Naive thymus-derived CD4-positive, alpha-beta T cell (primary cell): ENCODE measurements at regions not wholly inside any gene's neighbourhood (a gene's known extent, or its start where the extent isn't known, plus 50 kb on each side); places are given as distances from the start of the nearest gene placed in this dataset.

Experiments
- ATAC-seq: fragments of 150-1000 bp; cut with Tn5 transposase; 2 replicates; pipeline ENCODE4 v1.10.0; 2021; ENCODE audit warnings: mild to moderate bottlenecking, moderate library complexity
- CTCF ChIA-PET: fragments of 350-600 bp; sonication (Branson Sonifier 250); formaldehyde crosslinking; loops from one replicate; lab custom pipeline; 2021; ENCODE audit warnings: antibody characterized with exemption; lab: Charles Lee
- POLR2A ChIA-PET: fragments of 350-600 bp; sonication (Branson Sonifier 250); formaldehyde crosslinking; loops from one replicate; lab custom pipeline; 2021; ENCODE audit warnings: antibody characterized with exemption, inconsistent platforms; lab: Charles Lee
- DNase-seq, 9 donors: peaks; one replicate each; pipeline versions ENCODE4 v3.0.0 to v3.0.0-alpha.2; 2020 to 2022; ENCODE audit warnings: mixed read lengths in 1 of 9
- H3K27ac ChIP-seq: one replicate; pipeline ENCODE4 v1.7.0; 2013; ENCODE audit warnings: mild to moderate bottlenecking, low read depth, low read length, moderate library complexity
- H3K27me3 ChIP-seq, 2 donors: one replicate each; pipeline ENCODE4 v1.7.0; 2013; ENCODE audit warnings: low read length in 2 of 2, mild to moderate bottlenecking in 2 of 2, moderate library complexity in 2 of 2; ENCODE audit not compliant: control insufficient read depth in 2 of 2, insufficient read depth in 2 of 2
- H3K36me3 ChIP-seq, 3 experiments: 1 replicate in 2 of 3; 2 replicates in 1 of 3; pipeline ENCODE4 v1.7.0; 2013; ENCODE audit warnings: low read length in 3 of 3, mild to moderate bottlenecking in 3 of 3, moderate library complexity in 1 of 3; ENCODE audit not compliant: insufficient read depth in 3 of 3, control insufficient read depth in 2 of 3
- H3K4me1 ChIP-seq, 2 donors: one replicate each; pipeline ENCODE4 v1.7.0; 2013; ENCODE audit warnings: low read length in 2 of 2, mild to moderate bottlenecking in 2 of 2, moderate library complexity in 1 of 2; ENCODE audit not compliant: control insufficient read depth in 2 of 2, insufficient read depth in 2 of 2
- H3K4me3 ChIP-seq: 2 replicates; pipeline ENCODE4 v1.7.0; 2013; ENCODE audit warnings: mild to moderate bottlenecking, low read length
- H3K9me3 ChIP-seq, 3 experiments: 1 replicate in 2 of 3; 2 replicates in 1 of 3; pipeline ENCODE4 v1.7.0; 2013; ENCODE audit warnings: low read length in 3 of 3; ENCODE audit not compliant: control insufficient read depth in 2 of 3
- H3K27ac Mint-ChIP-seq, 9 donors: one replicate each; pipeline ENCODE4 v1.8.0; 2020 to 2022; ENCODE audit warnings: mixed read lengths in 9 of 9, mild to moderate bottlenecking in 8 of 9, moderate library complexity in 5 of 9, inconsistent platforms in 2 of 9
- H3K27me3 Mint-ChIP-seq, 5 donors: one replicate each; pipeline ENCODE4 v1.8.0; 2021 to 2022; ENCODE audit warnings: mixed read lengths in 5 of 5, mild to moderate bottlenecking in 1 of 5
- H3K36me3 Mint-ChIP-seq, 5 donors: one replicate each; pipeline ENCODE4 v1.8.0; 2020 to 2022; ENCODE audit warnings: mixed read lengths in 5 of 5, mild to moderate bottlenecking in 3 of 5, inconsistent platforms in 1 of 5
- H3K4me1 Mint-ChIP-seq, 7 donors: one replicate each; pipeline ENCODE4 v1.8.0; 2020 to 2022; ENCODE audit warnings: mixed read lengths in 7 of 7, mild to moderate bottlenecking in 3 of 7, inconsistent platforms in 1 of 7
- H3K4me3 Mint-ChIP-seq, 10 donors: one replicate each; pipeline ENCODE4 v1.8.0; 2020 to 2022; ENCODE audit warnings: mild to moderate bottlenecking in 10 of 10, mixed read lengths in 10 of 10, moderate library complexity in 6 of 10, inconsistent platforms in 2 of 10
- H3K9me3 Mint-ChIP-seq, 11 donors: one replicate each; pipeline ENCODE4 v1.8.0; 2020 to 2022; ENCODE audit warnings: mixed read lengths in 11 of 11, mild to moderate bottlenecking in 4 of 11, inconsistent platforms in 1 of 11, moderate library complexity in 1 of 11
- intact Hi-C, 2 donors: fragments of 100-400 bp; cut with micrococcal nuclease; formaldehyde crosslinking; loops; one replicate each; pipeline ENCODE4 v1.15.1; 2023

- ATAC-seq = no peak
These were observed 228.4 kb upstream of the EYS start for GRCh38 chr6:65935412-65935811.

DNA sequence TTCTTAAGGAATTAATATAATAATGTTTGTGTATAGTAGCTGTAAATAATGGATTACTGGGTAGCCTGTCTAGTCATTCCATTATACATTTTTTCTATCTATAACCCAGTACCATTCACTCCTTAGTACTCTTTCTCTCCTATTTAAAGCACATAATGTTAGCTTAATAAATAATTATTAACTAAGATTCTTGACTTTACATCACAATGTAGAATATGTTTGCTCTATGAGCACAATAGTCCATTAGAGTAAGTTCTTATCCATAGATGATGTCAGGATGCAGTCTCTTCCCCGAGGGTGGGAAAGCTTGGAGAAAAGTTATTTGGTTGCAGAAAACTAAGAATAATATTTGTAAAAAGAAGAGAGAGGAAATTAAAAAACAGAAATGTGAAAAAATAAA lies 226.4 kb upstream of the EYS start:
- ChIA-PET POLR2A (no interaction called here), CTCF (interaction anchor here (0.7 kb wide), 1 partner anchor 24 kb away, joined by 3 read pairs; no protein-coding TSS in a partner anchor)

More at GRCh38 chr6:65935412-65935811, 228.4 kb upstream of the EYS start:
- Mint-ChIP-seq H3K4me3 (no peak overlapping the region), H3K27me3 (no peaks in the 10 kb centered on the region), H3K27ac (no peak overlapping the region), H3K9me3 (peaks cover 0 to 7% (median 2%) of the 10 kb centered on the region in 11 donors), H3K4me1 (no peaks in the 10 kb centered on the region), H3K36me3 (no peaks in the 10 kb centered on the region)
- Histone ChIP-seq H3K4me3 (no peak overlapping the region), H3K27ac (no peak overlapping the region), H3K4me1 (no peaks in the 10 kb centered on the region), H3K36me3 (no peaks in the 10 kb centered on the region), H3K9me3 (peaks cover 0 to under 1% (median 0%) of the 10 kb centered on the region in 3 experiments), H3K27me3 (no peaks in the 10 kb centered on the region)
- DNase-seq = no peak
- CTCF ChIA-PET = no interaction called here
- intact Hi-C loops = no loop called here
- POLR2A ChIA-PET = no interaction called here

DNA sequence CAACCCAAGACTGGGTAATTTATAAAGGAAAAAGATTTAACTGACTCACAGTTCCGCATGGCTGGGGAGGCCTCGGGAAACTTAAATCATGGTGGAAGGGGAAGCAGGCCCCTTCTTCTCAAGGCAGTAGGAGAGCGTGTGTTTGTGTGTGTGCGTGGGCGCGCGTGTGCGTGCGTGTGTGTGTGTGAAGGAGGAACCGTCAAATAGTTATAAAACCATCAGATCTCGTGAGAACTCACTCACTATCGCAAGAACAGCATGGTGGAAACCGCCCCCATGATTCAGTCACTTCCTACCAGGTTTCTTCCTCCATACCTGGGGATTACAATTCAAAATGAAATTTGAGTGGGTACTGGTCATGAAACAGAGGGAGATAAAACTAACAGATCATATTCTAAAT lies 220.1 kb upstream of the EYS start:
- no peaks in the 10 kb centered on the region for H3K36me3 Mint-ChIP-seq
- POLR2A ChIA-PET = no interaction called here
- no peaks in the 10 kb centered on the region for H3K27me3 Mint-ChIP-seq
- intact Hi-C loops = no loop called here
- no peak overlapping the region for H3K4me3 ChIP-seq
- no peak overlapping the region for H3K27ac ChIP-seq
- no peaks in the 10 kb centered on the region for H3K4me1 ChIP-seq
- DNase-seq = no peak
- H3K36me3 ChIP-seq = no peaks in the 10 kb centered on the region
- peaks cover 0 to 5% (median 0%) of the 10 kb centered on the region in 3 experiments for H3K9me3 ChIP-seq
- no peaks in the 10 kb centered on the region for H3K4me1 Mint-ChIP-seq
- peaks cover 0 to 17% (median 4%) of the 10 kb centered on the region in 11 donors for H3K9me3 Mint-ChIP-seq
- no peak overlapping the region for H3K27ac Mint-ChIP-seq
- no peaks in the 10 kb centered on the region for H3K27me3 ChIP-seq
- no peak for ATAC-seq
- H3K4me3 Mint-ChIP-seq = no peak overlapping the region
- CTCF ChIA-PET = no interaction called here

More for the DNA sequence above, 226.4 kb upstream of the EYS start:
- Histone ChIP-seq H3K4me1 (no peaks in the 10 kb centered on the region), H3K27ac (no peak overlapping the region), H3K4me3 (no peak overlapping the region), H3K36me3 (no peaks in the 10 kb centered on the region), H3K9me3 (peaks cover 0 to 5% (median 0%) of the 10 kb centered on the region in 3 experiments), H3K27me3 (no peaks in the 10 kb centered on the region)
- DNase-seq (no peak), ATAC-seq (no peak)
- Mint-ChIP-seq H3K27me3 (no peaks in the 10 kb centered on the region), H3K4me1 (no peaks in the 10 kb centered on the region), H3K27ac (no peak overlapping the region), H3K4me3 (no peak overlapping the region), H3K9me3 (peaks cover 0 to 7% (median 2%) of the 10 kb centered on the region in 11 donors), H3K36me3 (no peaks in the 10 kb centered on the region)
- intact Hi-C loops = no loop called here

DNA sequence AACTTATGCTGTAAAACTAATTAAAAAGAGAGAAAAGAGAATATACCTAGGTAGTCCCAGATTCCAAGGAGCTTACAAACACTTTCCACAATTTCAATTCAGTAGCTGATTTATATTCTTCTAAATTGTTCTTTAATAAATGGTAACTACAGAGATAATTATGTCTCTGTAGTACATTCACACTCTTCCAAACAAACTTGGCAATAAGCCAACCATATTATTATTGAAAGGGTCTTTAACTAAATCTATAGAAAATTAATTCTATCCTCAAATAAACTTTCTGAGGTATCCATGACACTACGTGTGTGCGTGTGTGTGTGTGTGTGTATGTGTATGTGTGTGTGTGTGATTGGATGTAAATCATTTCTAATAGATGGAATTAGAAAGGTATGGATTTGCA lies 217.4 kb upstream of the EYS start:
- Mint-ChIP-seq H3K27ac (no peak overlapping the region), H3K4me1 (no peaks in the 10 kb centered on the region)
- intact Hi-C loops = no loop called here

GRCh38 chr6:65922049-65922448 lies 215.0 kb upstream of the EYS start:
- H3K4me3 ChIP-seq = no peak overlapping the region
- ChIA-PET POLR2A (no interaction called here), CTCF (no interaction called here)
- Mint-ChIP-seq H3K4me1 (no peaks in the 10 kb centered on the region), H3K27ac (no peak overlapping the region), H3K9me3 (peaks cover 1 to 24% (median 7%) of the 10 kb centered on the region in 11 donors), H3K36me3 (no peaks in the 10 kb centered on the region), H3K27me3 (no peaks in the 10 kb centered on the region), H3K4me3 (no peak overlapping the region)
- H3K27me3 ChIP-seq = no peaks in the 10 kb centered on the region
- DNase-seq (no peak), ATAC-seq (no peak)
- no peaks in the 10 kb centered on the region for H3K9me3 ChIP-seq
- no peaks in the 10 kb centered on the region for H3K4me1 ChIP-seq
- no peak overlapping the region for H3K27ac ChIP-seq
- intact Hi-C loops = no loop called here
- no peaks in the 10 kb centered on the region for H3K36me3 ChIP-seq

More for the DNA sequence above, 217.4 kb upstream of the EYS start:
- Mint-ChIP-seq H3K36me3 (no peaks in the 10 kb centered on the region), H3K4me3 (no peak overlapping the region), H3K9me3 (peaks cover 0 to 24% (median 7%) of the 10 kb centered on the region in 11 donors), H3K27me3 (no peaks in the 10 kb centered on the region)
- H3K9me3 ChIP-seq = no peaks in the 10 kb centered on the region
- no peak overlapping the region for H3K27ac ChIP-seq
- H3K4me1 ChIP-seq = no peaks in the 10 kb centered on the region
- H3K36me3 ChIP-seq = no peaks in the 10 kb centered on the region
- ChIA-PET CTCF (no interaction called here), POLR2A (no interaction called here)
- ATAC-seq (no peak), DNase-seq (no peak)
- H3K4me3 ChIP-seq = no peak overlapping the region
- no peaks in the 10 kb centered on the region for H3K27me3 ChIP-seq

DNA sequence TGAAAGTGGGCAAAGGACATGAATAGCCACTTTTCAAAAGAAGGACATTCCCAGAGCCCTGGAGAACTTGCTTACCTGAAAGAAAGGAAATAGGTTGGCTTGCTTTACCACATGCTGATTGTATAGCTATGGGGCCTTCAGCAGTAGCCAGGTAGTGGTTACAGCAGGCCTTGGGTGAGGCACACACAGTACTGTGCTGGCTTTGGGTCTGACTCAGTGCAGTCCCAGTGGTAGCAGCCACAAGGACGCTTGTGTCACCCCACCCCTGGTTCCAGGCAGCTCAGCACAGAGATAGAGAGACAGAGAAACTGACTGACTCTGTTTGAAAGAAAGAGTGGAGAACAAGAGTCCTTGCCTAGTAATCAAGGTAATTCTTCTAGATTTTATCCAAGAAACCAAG lies 201.0 kb upstream of the EYS start:
- POLR2A ChIA-PET = no interaction called here
- Histone ChIP-seq H3K4me3 (no peak overlapping the region), H3K27me3 (no peaks in the 10 kb centered on the region), H3K4me1 (no peaks in the 10 kb centered on the region), H3K27ac (no peak overlapping the region), H3K9me3 (no peaks in the 10 kb centered on the region), H3K36me3 (no peaks in the 10 kb centered on the region)
- Mint-ChIP-seq H3K36me3 (no peaks in the 10 kb centered on the region), H3K27ac (no peak overlapping the region), H3K4me3 (no peak overlapping the region), H3K9me3 (peaks cover 6 to 45% (median 11%) of the 10 kb centered on the region in 11 donors), H3K4me1 (no peaks in the 10 kb centered on the region), H3K27me3 (no peaks in the 10 kb centered on the region)
- DNase-seq (no peak), ATAC-seq (no peak)
- intact Hi-C loops = no loop called here
- CTCF ChIA-PET = no interaction called here

DNA sequence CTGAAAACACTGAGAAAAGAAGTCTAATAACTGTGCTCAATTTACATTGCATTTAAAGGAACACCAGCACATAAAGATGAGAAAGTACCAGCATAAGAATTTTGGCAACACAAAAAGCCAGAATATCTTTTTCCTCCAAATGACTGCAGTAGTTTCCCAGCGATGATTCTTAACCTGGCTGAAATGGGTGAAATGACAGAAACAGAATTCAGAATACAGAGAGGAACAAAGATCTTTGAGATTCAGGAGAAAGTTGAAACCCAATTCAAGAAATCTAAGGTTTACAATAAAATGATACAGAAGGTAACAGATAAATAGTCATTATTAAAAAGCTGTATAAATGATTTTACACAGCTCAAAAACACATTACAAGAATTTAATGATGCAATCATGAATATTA lies 197.0 kb upstream of the EYS start:
- H3K9me3 Mint-ChIP-seq = peaks cover 6 to 29% (median 12%) of the 10 kb centered on the region in 11 donors
- ATAC-seq = no peak
- Histone ChIP-seq H3K27ac (no peak overlapping the region), H3K4me1 (no peaks in the 10 kb centered on the region), H3K36me3 (no peaks in the 10 kb centered on the region), H3K9me3 (no peaks in the 10 kb centered on the region), H3K4me3 (no peak overlapping the region), H3K27me3 (no peaks in the 10 kb centered on the region)
- no peaks in the 10 kb centered on the region for H3K27me3 Mint-ChIP-seq
- no peak overlapping the region for H3K27ac Mint-ChIP-seq
- no peaks in the 10 kb centered on the region for H3K36me3 Mint-ChIP-seq
- CTCF ChIA-PET = no interaction called here
- intact Hi-C loops = no loop called here
- no peaks in the 10 kb centered on the region for H3K4me1 Mint-ChIP-seq
- no peak for DNase-seq
- POLR2A ChIA-PET = no interaction called here
- no peak overlapping the region for H3K4me3 Mint-ChIP-seq
